Fibroblast of the aortic adventitia (primary cell): ENCODE measurements at regions not wholly inside any gene's neighbourhood (a gene's known extent, or its start where the extent isn't known, plus 50 kb on each side); places are given as distances from the start of the nearest gene placed in this dataset.

Experiments used
- DNase-seq: peaks from one replicate; pipeline ENCODE4 v3.0.0-alpha.2; 2010; ENCODE audit warnings: low read depth
- H3K4me3 ChIP-seq: 2 replicates; pipeline ENCODE4 v1.5.1; 2011; ENCODE audit warnings: low read depth, mild to moderate bottlenecking, control low read depth, low read length, moderate library complexity
- TF ChIP-seq, protein P1 (sequence below): IDR thresholded peaks from 2 replicates; pipeline ENCODE4 v1.5.1; 2011; ENCODE audit warnings: mild to moderate bottlenecking, low read length, control low read depth, inconsistent platforms; ENCODE audit not compliant: insufficient read depth

DNA sequence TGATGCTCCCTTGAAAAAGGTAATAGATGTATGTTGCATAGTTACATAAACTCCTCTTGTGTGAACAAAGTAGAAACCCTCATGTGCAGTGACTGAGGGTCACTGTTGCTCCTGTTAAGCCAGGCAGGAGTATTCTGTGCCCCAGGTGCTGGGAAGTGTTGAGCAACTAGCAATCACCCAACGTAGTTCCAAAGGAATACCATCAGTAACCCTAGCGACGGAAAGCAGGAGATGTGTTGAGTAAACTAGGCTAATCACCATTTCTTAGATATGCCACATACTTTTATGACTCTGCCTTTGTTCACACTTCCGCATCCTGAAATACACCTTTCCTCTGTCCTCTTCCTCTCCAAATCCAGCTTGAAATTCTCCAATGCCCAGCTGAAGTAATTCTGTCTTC, 50.9 kb upstream of the TAB3 start:
- H3K4me3 ChIP-seq: no peak overlapping the region
- TF ChIP-seq, protein P1, sequence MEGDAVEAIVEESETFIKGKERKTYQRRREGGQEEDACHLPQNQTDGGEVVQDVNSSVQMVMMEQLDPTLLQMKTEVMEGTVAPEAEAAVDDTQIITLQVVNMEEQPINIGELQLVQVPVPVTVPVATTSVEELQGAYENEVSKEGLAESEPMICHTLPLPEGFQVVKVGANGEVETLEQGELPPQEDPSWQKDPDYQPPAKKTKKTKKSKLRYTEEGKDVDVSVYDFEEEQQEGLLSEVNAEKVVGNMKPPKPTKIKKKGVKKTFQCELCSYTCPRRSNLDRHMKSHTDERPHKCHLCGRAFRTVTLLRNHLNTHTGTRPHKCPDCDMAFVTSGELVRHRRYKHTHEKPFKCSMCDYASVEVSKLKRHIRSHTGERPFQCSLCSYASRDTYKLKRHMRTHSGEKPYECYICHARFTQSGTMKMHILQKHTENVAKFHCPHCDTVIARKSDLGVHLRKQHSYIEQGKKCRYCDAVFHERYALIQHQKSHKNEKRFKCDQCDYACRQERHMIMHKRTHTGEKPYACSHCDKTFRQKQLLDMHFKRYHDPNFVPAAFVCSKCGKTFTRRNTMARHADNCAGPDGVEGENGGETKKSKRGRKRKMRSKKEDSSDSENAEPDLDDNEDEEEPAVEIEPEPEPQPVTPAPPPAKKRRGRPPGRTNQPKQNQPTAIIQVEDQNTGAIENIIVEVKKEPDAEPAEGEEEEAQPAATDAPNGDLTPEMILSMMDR: no peak
- DNase-seq: no peak
